ENCODE measurements at regions not wholly inside any gene's neighbourhood (a gene's known extent, or its start where the extent isn't known, plus 50 kb on each side); places are given as distances from the start of the nearest gene placed in this dataset.

DNA sequence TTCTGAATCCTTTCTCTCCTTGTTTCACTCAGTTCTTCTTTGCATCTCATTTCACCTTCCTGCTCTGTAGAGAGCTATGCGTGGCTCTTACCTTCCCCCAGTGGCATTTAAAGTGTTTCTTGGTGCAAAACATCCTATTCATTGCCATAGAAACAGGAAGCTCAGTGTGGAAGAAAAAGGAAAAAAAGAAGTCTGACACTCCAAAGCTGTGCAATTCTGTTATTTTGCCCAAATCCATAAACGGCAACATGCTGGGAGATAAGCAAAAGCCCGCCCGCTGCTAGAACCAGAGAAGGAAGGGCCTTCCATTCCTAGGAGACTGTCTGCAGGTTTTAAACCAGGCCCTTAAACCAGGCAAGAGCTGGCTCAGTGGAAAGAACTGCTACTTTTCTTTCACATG lies 247.1 kb downstream of the HIVEP2 start:
- TF ChIP-seq, protein P1, sequence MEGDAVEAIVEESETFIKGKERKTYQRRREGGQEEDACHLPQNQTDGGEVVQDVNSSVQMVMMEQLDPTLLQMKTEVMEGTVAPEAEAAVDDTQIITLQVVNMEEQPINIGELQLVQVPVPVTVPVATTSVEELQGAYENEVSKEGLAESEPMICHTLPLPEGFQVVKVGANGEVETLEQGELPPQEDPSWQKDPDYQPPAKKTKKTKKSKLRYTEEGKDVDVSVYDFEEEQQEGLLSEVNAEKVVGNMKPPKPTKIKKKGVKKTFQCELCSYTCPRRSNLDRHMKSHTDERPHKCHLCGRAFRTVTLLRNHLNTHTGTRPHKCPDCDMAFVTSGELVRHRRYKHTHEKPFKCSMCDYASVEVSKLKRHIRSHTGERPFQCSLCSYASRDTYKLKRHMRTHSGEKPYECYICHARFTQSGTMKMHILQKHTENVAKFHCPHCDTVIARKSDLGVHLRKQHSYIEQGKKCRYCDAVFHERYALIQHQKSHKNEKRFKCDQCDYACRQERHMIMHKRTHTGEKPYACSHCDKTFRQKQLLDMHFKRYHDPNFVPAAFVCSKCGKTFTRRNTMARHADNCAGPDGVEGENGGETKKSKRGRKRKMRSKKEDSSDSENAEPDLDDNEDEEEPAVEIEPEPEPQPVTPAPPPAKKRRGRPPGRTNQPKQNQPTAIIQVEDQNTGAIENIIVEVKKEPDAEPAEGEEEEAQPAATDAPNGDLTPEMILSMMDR (IDR thresholded peaks at IDR 0.05): no peak
- TF ChIP-seq POLR2A (IDR thresholded peaks at IDR 0.05) (no peak), POLR2AphosphoS5 (IDR thresholded peaks at IDR 0.05) (no peak)
